ENCODE measurements at regions not wholly inside any gene's neighbourhood (a gene's known extent, or its start where the extent isn't known, plus 50 kb on each side); places are given as distances from the start of the nearest gene placed in this dataset.
"Not testable (repeated sequence)": the region's sequence is repeated elsewhere in the genome, so short reads cannot be mapped to it uniquely, and the experiment has no call there.

DNA sequence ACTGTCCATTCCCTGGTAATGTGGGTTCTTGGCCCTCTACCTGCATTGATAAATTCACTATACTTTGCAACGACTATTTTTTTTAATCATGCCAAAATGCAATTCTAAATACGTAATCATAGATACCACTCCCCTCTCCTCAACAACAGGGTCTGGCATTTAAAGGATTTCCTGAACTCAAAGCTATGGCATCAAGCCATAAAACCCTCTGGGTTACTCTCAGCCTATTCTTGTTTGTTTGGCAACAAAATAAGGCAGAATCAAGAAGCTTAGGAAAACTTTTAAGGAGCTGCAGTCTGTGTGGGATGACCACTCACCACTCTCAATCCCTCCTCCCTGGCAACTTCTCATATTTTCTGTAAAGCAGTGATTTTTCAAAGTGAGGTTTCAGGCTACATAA, 669.9 kb upstream of the ID4 start:
- intact Hi-C loops (cut with DNase I): no loop called here
- DNase-seq (ENCODE audit: low spot score): no peak

DNA sequence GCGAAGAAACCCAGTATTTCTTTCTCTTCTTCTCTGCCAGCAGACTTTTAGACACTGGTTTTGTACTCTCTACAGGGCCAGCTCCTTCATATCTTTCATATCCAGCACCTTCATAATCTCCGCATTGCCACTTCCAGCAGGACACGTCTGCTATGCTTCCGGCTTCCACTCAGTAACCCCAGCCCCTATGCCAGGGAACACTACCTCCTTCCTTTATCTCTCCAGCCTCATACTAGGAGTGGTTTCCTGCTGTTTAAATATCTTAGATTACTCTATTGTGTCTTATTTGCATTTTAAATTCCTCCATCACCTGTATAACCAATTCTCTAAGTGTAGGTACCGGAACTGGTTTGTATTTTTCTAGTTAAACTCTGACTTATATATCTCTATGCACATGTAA, 667.8 kb upstream of the ID4 start:
- no peak for DNase-seq (ENCODE audit: low spot score)
- intact Hi-C loops (cut with DNase I): no loop called here

DNA sequence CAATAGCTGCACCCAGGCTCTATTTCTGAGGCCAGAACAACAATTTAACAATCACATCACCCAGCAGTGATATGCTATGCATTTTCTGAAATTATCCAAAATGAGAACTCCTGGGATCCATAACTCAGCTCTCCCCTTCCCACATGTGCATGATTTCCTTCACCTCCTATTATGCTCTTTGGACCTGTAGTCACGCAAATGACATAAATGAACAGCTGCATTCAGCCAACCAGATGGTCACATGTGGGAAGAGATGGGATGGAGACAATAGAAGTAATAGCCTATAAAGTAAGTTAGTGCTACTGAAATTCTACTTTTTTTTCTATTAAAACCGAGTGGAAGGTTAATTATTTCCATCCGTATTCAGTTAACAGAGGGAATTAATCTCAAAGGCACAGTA, 662.1 kb upstream of the ID4 start:
- no peak for DNase-seq (ENCODE audit: low spot score)
- intact Hi-C loops (cut with DNase I): no loop called here

DNA sequence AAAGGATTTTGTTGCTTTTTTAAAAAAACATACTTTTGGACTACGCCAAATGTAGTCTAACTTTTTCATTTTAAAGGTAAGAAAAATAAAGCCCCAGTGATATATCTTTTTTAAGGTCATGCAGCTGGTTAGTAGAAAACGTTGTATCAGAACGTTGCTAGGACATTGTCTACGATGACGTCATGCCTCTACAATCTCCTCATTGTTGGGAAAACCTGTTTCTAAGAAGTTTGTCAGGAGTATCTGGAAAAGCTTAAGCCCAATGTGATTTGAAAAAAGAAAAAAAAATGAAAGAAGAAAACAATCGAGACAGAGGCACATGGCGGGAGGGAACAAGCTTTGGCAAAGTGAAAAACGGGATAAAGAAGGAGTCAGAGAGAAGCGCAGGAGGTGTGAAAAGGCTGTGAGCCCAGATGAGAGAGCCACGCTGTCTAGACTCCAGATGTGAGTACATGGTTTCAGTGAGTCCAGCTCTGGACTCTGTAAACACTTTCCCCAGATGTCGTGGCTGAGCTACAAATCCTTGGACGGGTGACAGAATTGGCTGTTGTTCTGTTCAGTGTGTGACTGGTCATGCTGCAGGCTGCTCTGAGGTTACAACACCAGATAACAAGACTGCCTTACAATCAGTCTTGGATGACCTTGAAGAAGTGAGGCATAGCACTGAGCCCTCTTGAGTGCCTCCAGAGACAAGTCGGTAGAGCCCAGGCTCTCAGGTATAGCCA, 656.7 kb upstream of the ID4 start:
- intact Hi-C loops (cut with DNase I): no loop called here
- no peak for DNase-seq (ENCODE audit: low spot score)

GRCh38 chr6:19181211-19181610, 656.0 kb upstream of the ID4 start:
- no peak for DNase-seq (ENCODE audit: low spot score)
- intact Hi-C loops (cut with DNase I): no loop called here

- intact Hi-C loops (cut with DNase I): no loop called here
- DNase-seq (ENCODE audit: low spot score): no peak
Measured at GRCh38 chr6:19193624-19194023, 643.5 kb upstream of the ID4 start.

DNA sequence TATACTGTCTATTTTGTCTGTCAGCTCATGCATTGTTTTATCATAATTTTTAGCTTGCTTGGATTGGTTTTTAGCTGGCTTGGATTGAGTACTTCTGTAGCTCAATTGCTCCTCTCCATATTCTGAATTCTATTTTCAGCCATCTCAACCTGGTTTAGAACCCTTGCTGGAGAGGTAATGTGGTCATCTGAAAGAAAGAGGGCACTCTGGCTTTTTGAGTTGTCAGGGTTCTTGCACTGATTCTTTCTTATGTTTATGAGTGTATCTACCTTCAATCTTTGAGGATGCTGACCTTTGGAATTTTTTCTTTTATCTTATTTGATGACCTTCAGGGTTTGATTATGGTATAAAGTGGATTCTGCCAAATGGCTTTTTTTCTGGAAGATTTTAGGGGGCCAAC, 632.7 kb upstream of the ID4 start:
- intact Hi-C loops (cut with DNase I): no loop called here
- no peak for DNase-seq (ENCODE audit: low spot score)

GRCh38 chr6:19205076-19205475, 632.1 kb upstream of the ID4 start:
- intact Hi-C loops (cut with DNase I): loop anchor here (5.0 kb wide), 1 partner anchor 183 kb away; no protein-coding TSS in a partner anchor

GRCh38 chr6:19209202-19209601, 628.0 kb upstream of the ID4 start:
- intact Hi-C loops (cut with DNase I): loop anchor here (5.0 kb wide), 1 partner anchor 187 kb away; no protein-coding TSS in a partner anchor
- no peak for DNase-seq (ENCODE audit: low spot score)

More at GRCh38 chr6:19205076-19205475, 632.1 kb upstream of the ID4 start:
- no peak for DNase-seq (ENCODE audit: low spot score)

- intact Hi-C loops (cut with DNase I): no loop called here
Measured at GRCh38 chr6:19210849-19211590, 626.1 kb upstream of the ID4 start.

GRCh38 chr6:19214231-19214630, 622.9 kb upstream of the ID4 start:
- intact Hi-C loops (cut with DNase I): no loop called here
- DNase-seq (ENCODE audit: low spot score): no peak

More at GRCh38 chr6:19210849-19211590, 626.1 kb upstream of the ID4 start:
- no peak for DNase-seq (ENCODE audit: low spot score)

- DNase-seq (ENCODE audit: low spot score): no peak
- intact Hi-C loops (cut with DNase I): no loop called here
Measured at GRCh38 chr6:19219931-19220330, 617.2 kb upstream of the ID4 start.

GRCh38 chr6:19231878-19232561, 605.1 kb upstream of the ID4 start:
- intact Hi-C loops (cut with DNase I): no loop called here

DNA sequence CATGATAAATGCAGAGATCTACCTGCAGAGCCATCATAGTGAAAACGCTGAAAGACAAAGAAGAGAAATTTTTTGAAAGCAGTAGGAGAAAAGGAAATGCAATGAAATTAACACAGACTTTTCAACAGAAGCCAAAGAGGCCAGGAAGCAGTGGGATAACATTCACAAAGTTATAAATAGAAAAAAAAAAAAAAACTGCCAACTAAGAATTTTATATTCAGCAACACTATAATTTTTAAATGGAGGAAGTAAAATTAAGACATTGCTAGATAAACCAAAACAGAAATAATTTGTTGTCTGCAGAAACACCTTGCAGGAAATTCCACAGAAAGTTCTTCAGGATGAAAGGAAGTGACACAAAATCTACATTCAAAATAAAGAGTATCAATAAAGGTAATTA, 591.5 kb upstream of the ID4 start:
- intact Hi-C loops (cut with DNase I): no loop called here
- no peak for DNase-seq (ENCODE audit: low spot score)

More at GRCh38 chr6:19231878-19232561, 605.1 kb upstream of the ID4 start:
- no peak for DNase-seq (ENCODE audit: low spot score)

- intact Hi-C loops (cut with DNase I); DNase-seq (ENCODE audit: low spot score): not testable (repeated sequence)
Measured at GRCh38 chr6:19247181-19247580, 590.0 kb upstream of the ID4 start.

- intact Hi-C loops (cut with DNase I); DNase-seq (ENCODE audit: low spot score): not testable (repeated sequence)
Measured at GRCh38 chr6:19256123-19256522, 581.0 kb upstream of the ID4 start.

DNA sequence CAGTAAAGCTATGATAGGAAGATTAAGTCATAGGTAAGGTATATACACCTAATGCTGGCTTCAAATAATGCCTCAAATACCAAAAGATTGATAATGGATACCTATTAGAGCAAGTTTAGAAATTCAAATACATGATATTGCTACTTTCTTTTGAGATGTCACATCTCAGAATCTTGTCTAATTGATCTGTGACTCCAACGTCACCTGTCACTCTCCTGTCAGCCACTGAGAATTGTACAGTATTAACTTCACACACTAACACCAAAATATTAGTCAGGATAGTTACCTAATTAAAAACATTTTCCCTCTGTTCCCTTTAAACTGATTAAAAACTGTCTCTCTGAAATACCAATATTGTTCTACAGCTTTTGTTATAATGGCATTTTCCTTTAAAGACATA, 575.5 kb upstream of the ID4 start:
- intact Hi-C loops (cut with DNase I): no loop called here
- DNase-seq (ENCODE audit: low spot score): no peak

DNA sequence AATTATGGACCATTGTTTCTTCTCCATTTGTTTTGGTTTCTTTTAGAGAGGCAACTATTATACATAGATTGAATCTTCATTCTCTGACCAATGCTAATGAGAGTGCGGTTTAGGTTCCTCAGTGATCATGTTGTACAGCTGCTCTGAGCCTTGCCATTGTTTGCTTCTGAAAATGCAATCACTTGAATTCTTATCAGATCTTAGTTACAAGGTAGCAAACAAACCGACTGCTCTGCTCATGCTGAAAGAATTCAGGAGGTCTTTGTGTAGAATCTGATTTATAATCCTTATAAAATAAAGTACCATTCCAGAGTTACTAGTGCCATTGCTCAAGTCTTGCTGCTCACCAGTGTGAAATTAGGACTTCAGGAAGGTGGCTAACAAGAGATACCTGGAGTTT, 569.1 kb upstream of the ID4 start:
- intact Hi-C loops (cut with DNase I): no loop called here
- DNase-seq (ENCODE audit: low spot score): no peak

DNA sequence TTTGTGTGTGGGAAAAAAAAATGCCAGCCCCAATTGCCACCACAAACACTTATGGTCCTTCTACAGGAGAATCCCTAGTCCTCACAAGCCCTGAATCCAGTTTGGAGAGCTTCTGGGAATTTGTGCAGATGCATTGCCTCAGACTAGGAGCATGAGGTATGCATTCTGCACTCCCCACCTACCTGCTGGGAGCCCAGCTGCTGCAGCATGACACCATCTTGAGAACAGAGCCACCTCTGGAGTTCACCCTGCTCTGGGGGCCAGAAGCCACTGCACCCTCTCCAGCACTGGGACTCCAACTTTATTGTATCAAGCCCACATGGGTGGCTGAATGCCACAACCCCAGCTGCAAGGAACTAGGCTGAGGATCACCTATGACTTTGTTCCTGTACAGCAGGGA, 568.5 kb upstream of the ID4 start:
- intact Hi-C loops (cut with DNase I): no loop called here
- DNase-seq (ENCODE audit: low spot score): no peak

DNA sequence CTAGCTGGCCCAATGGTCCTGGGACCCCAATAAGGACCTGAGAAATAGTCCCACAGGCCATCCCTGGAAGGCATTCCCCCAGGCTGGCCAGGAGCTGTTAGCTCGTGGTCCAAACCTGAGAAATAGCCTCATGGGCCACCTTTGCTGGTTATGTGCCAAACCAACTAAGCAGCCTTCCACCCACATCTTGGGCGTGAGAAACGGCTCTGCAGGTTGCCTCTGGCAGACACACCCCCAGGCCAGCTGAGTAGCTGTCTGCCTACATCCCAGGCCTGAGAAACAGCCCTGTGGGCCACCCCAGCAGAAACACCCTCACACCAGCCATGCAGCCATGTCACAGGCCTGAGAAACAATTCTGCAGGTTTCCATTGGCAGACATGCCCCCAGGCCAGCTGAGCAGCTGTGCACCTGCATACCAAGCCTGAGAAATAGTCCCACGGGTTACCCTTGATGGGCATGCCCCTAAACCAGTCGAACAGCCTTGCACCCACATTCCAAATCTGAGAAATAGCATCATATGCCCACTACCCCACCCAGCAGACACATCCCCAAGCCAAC, 567.8 kb upstream of the ID4 start:
- intact Hi-C loops (cut with DNase I): no loop called here
- DNase-seq (ENCODE audit: low spot score): no peak
